Neural cell (in vitro differentiated cells): ENCODE measurements at regions not wholly inside any gene's neighbourhood (a gene's known extent, or its start where the extent isn't known, plus 50 kb on each side); places are given as distances from the start of the nearest gene placed in this dataset.

ENCODE experiments used
- H2AFZ ChIP-seq: fragments of 200-600, 300-800 bp; sonication (generic), shearing (Covaris generic); 2 replicates; pipeline ENCODE4 v1.6.0; 2014; ENCODE audit warnings: low read depth, mild to moderate bottlenecking, antibody characterized with exemption, low read length, moderate library complexity
- H3F3A ChIP-seq: fragments of 200-600 bp; shearing (Covaris generic); 2 replicates; pipeline ENCODE4 v1.6.1; 2016; ENCODE audit warnings: mild to moderate bottlenecking, moderate library complexity, mixed read lengths, antibody characterized with exemption, low read length; ENCODE audit not compliant: insufficient read depth, poor library complexity, severe bottlenecking
- H3K27ac ChIP-seq: fragments of 200-600, 300-800 bp; sonication (generic), shearing (Covaris generic); 2 replicates; pipeline ENCODE4 v1.5.1; 2014; ENCODE audit warnings: mild to moderate bottlenecking, low read length, moderate library complexity
- H3K27me3 ChIP-seq: fragments of 300-800, 200-600 bp; sonication (generic), shearing (Covaris generic); 2 replicates; pipeline ENCODE4 v1.6.0; 2014; ENCODE audit warnings: mild to moderate bottlenecking, low read depth, low read length, moderate library complexity; ENCODE audit not compliant: insufficient read depth
- H3K36me3 ChIP-seq: fragments of 300-800, 200-600 bp; sonication (generic), shearing (Covaris generic); 2 replicates; pipeline ENCODE4 v1.5.1; 2014; ENCODE audit warnings: mild to moderate bottlenecking, antibody characterized with exemption, low read length, moderate library complexity; ENCODE audit not compliant: insufficient read depth
- H3K4me2 ChIP-seq: fragments of 300-800, 200-600 bp; sonication (generic), shearing (Covaris generic); 2 replicates; pipeline ENCODE4 v1.6.0; 2014; ENCODE audit warnings: mild to moderate bottlenecking, low read length
- H3K4me3 ChIP-seq: fragments of 300-800, 200-600 bp; sonication (generic), shearing (Covaris generic); 2 replicates; pipeline ENCODE4 v1.5.1; 2014; ENCODE audit warnings: mild to moderate bottlenecking, low read length, moderate library complexity
- H3K79me2 ChIP-seq: fragments of 200-600 bp; shearing (Covaris generic); replicated peaks from 2 replicates; pipeline ENCODE4 v1.6.0; 2014; ENCODE audit warnings: mild to moderate bottlenecking, low read length, moderate library complexity; ENCODE audit not compliant: insufficient read depth
- H3K9ac ChIP-seq: fragments of 300-800, 200-600 bp; sonication (generic), shearing (Covaris generic); 2 replicates; pipeline ENCODE4 v1.6.1; 2016; ENCODE audit warnings: mild to moderate bottlenecking, low read length, mixed read lengths
- H3K9me2 ChIP-seq: fragments of 200-600 bp; shearing (Covaris generic); 2 replicates; pipeline ENCODE4 v1.6.1; 2016; ENCODE audit warnings: mild to moderate bottlenecking, low read length, mixed read lengths; ENCODE audit not compliant: insufficient read depth
- H3K9me3 ChIP-seq: fragments of 200-600, 300-800 bp; sonication (generic), shearing (Covaris generic); 2 replicates; pipeline ENCODE4 v1.6.1; 2016; ENCODE audit warnings: mild to moderate bottlenecking, mixed run types, low read length, moderate library complexity, mixed read lengths
- H4K20me1 ChIP-seq: fragments of 200-600 bp; shearing (Covaris generic); 2 replicates; pipeline ENCODE4 v1.6.1; 2016; ENCODE audit warnings: mild to moderate bottlenecking, mixed run types; ENCODE audit not compliant: insufficient read depth
- EP300 ChIP-seq: fragments of 450-650 bp; conservative IDR thresholded peaks from 2 replicates; pipeline ENCODE4 v1.6.1; 2014; ENCODE audit warnings: antibody characterized with exemption, mild to moderate bottlenecking, moderate library complexity; ENCODE audit not compliant: poor library complexity, severe bottlenecking
- EZH2 ChIP-seq: fragments of 200-600, 300-800 bp; shearing (Covaris generic), sonication (generic); IDR thresholded peaks from 2 replicates; pipeline ENCODE4 v1.6.1; 2014; ENCODE audit warnings: antibody characterized with exemption, low read length, borderline replicate concordance, mild to moderate bottlenecking; ENCODE audit not compliant: insufficient read depth, poor library complexity, severe bottlenecking
- MXI1 ChIP-seq: fragments of 450-650 bp; conservative IDR thresholded peaks from 2 replicates; pipeline ENCODE4 v1.6.1; 2014; ENCODE audit warnings: antibody characterized with exemption, mild to moderate bottlenecking; ENCODE audit not compliant: poor library complexity, severe bottlenecking
- POLR2AphosphoS5 ChIP-seq: IDR thresholded peaks from 2 replicates; pipeline ENCODE4 v1.6.1; 2012
- RAD21 ChIP-seq: fragments of 450-650 bp; conservative IDR thresholded peaks from 2 replicates; pipeline ENCODE4 v1.6.1; 2014; ENCODE audit warnings: antibody characterized with exemption, mild to moderate bottlenecking, moderate library complexity
- SMC3 ChIP-seq: fragments of 450-650 bp; conservative IDR thresholded peaks from 2 replicates; pipeline ENCODE4 v1.6.1; 2014; ENCODE audit warnings: antibody characterized with exemption, mild to moderate bottlenecking, moderate library complexity; ENCODE audit not compliant: poor library complexity
- TAF1 ChIP-seq: IDR thresholded peaks from 2 replicates; pipeline ENCODE4 v1.6.1; 2012; ENCODE audit warnings: low read depth
- TF ChIP-seq, protein P1 (sequence below): IDR thresholded peaks from 2 replicates; pipeline ENCODE4 v1.6.1; 2012; ENCODE audit warnings: borderline replicate concordance
- TF ChIP-seq, protein P2 (sequence below): fragments of 450-650 bp; IDR thresholded peaks from 2 replicates; pipeline ENCODE4 v1.5.1; 2014; ENCODE audit warnings: antibody characterized with exemption, mild to moderate bottlenecking, moderate library complexity; ENCODE audit not compliant: poor library complexity, severe bottlenecking

GRCh38 chr12:91640021-91640420 lies 457.4 kb upstream of the DCN start:
- Histone ChIP-seq H3K9ac (no peak overlapping the region), H2AFZ (no peak overlapping the region), H4K20me1 (no peaks in the 10 kb centered on the region), H3K27me3 (no peaks in the 10 kb centered on the region), H3K27ac (no peak overlapping the region), H3K4me2 (no peak overlapping the region), H3K9me3 (no peaks in the 10 kb centered on the region), H3K4me3 (no peak overlapping the region), H3K79me2 (no peaks in the 10 kb centered on the region), H3K9me2 (no peaks in the 10 kb centered on the region), H3K36me3 (no peaks in the 10 kb centered on the region), H3F3A (no peaks in the 10 kb centered on the region)
- TF ChIP-seq RAD21: no peak
- TF ChIP-seq EP300: no peak
- TF ChIP-seq SMC3: no peak
- TF ChIP-seq, protein P1, sequence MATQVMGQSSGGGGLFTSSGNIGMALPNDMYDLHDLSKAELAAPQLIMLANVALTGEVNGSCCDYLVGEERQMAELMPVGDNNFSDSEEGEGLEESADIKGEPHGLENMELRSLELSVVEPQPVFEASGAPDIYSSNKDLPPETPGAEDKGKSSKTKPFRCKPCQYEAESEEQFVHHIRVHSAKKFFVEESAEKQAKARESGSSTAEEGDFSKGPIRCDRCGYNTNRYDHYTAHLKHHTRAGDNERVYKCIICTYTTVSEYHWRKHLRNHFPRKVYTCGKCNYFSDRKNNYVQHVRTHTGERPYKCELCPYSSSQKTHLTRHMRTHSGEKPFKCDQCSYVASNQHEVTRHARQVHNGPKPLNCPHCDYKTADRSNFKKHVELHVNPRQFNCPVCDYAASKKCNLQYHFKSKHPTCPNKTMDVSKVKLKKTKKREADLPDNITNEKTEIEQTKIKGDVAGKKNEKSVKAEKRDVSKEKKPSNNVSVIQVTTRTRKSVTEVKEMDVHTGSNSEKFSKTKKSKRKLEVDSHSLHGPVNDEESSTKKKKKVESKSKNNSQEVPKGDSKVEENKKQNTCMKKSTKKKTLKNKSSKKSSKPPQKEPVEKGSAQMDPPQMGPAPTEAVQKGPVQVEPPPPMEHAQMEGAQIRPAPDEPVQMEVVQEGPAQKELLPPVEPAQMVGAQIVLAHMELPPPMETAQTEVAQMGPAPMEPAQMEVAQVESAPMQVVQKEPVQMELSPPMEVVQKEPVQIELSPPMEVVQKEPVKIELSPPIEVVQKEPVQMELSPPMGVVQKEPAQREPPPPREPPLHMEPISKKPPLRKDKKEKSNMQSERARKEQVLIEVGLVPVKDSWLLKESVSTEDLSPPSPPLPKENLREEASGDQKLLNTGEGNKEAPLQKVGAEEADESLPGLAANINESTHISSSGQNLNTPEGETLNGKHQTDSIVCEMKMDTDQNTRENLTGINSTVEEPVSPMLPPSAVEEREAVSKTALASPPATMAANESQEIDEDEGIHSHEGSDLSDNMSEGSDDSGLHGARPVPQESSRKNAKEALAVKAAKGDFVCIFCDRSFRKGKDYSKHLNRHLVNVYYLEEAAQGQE: no peak
- TF ChIP-seq TAF1: no peak
- no peak for TF ChIP-seq EZH2
- TF ChIP-seq, protein P2, sequence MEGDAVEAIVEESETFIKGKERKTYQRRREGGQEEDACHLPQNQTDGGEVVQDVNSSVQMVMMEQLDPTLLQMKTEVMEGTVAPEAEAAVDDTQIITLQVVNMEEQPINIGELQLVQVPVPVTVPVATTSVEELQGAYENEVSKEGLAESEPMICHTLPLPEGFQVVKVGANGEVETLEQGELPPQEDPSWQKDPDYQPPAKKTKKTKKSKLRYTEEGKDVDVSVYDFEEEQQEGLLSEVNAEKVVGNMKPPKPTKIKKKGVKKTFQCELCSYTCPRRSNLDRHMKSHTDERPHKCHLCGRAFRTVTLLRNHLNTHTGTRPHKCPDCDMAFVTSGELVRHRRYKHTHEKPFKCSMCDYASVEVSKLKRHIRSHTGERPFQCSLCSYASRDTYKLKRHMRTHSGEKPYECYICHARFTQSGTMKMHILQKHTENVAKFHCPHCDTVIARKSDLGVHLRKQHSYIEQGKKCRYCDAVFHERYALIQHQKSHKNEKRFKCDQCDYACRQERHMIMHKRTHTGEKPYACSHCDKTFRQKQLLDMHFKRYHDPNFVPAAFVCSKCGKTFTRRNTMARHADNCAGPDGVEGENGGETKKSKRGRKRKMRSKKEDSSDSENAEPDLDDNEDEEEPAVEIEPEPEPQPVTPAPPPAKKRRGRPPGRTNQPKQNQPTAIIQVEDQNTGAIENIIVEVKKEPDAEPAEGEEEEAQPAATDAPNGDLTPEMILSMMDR: no peak
- TF ChIP-seq MXI1: no peak
- TF ChIP-seq POLR2AphosphoS5: no peak

DNA sequence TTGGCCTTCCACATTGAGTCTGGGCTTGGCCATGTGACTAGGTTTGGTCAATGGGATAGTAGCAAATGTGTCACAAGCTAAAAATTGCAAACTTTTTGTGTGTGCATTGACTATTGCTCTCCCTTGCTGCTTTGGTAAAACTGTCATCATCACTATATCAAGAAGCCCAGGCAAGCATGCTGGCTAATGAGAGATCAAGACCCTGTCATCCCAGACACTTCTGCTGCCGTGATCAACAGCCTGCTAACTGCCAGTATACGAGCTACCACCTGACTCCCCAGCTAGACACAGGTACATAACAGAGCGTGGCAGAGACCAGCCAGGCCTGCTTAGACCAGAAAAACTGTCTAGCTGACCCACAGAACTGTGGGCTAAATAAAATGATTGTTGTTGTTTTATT lies 456.7 kb upstream of the DCN start:
- H3K4me3 ChIP-seq: no peak overlapping the region
- no peaks in the 10 kb centered on the region for H3K27me3 ChIP-seq
- no peak overlapping the region for H3K9ac ChIP-seq
- no peaks in the 10 kb centered on the region for H3K9me3 ChIP-seq
- no peaks in the 10 kb centered on the region for H3K36me3 ChIP-seq
- H3K4me2 ChIP-seq: no peak overlapping the region
- no peaks in the 10 kb centered on the region for H3F3A ChIP-seq
- TF ChIP-seq, protein P2: no peak
- TF ChIP-seq EP300: no peak
- TF ChIP-seq RAD21: no peak
- no peak for TF ChIP-seq POLR2AphosphoS5
- TF ChIP-seq, protein P1: no peak
- no peak for TF ChIP-seq EZH2
- no peak for TF ChIP-seq TAF1
- TF ChIP-seq SMC3: no peak
- no peak for TF ChIP-seq MXI1
- no peaks in the 10 kb centered on the region for H4K20me1 ChIP-seq
- no peak overlapping the region for H3K27ac ChIP-seq
- no peak overlapping the region for H2AFZ ChIP-seq
- no peaks in the 10 kb centered on the region for H3K79me2 ChIP-seq
- H3K9me2 ChIP-seq: no peaks in the 10 kb centered on the region
